SK-N-SH treated with all-trans-retinoic acid at 6 μM for 48 hours (cell line): ENCODE measurements at regions not wholly inside any gene's neighbourhood (a gene's known extent, or its start where the extent isn't known, plus 50 kb on each side); places are given as distances from the start of the nearest gene placed in this dataset.
A peak's percentile ranks its signal among the peaks of the same experiment; 100 is the strongest.

Experiments
- BACH2 ChIP-seq: fragments of 250-450 bp; sonication (Bioruptor Pico); IDR thresholded peaks from 2 replicates; pipeline ENCODE4 v1.9.0; 2021; ENCODE audit warnings: mild to moderate bottlenecking, borderline replicate concordance
- GLIS3 ChIP-seq: fragments of 250-450 bp; sonication (Bioruptor Pico); IDR thresholded peaks from 2 replicates; pipeline ENCODE4 v1.5.0; 2020; ENCODE audit warnings: mild to moderate bottlenecking, moderate library complexity
- ISL1 ChIP-seq: fragments of 250-450 bp; sonication (Bioruptor Pico); IDR thresholded peaks from 2 replicates; pipeline ENCODE4 v2.1.2; 2022; ENCODE audit warnings: mild to moderate bottlenecking, moderate library complexity
- RARB ChIP-seq: fragments of 250-450 bp; sonication (Bioruptor Pico); IDR thresholded peaks from 2 replicates; pipeline ENCODE4 v1.8.0; 2021; ENCODE audit warnings: mild to moderate bottlenecking, moderate library complexity
- TCF4 ChIP-seq: fragments of 250-450 bp; sonication (Bioruptor Pico); IDR thresholded peaks from 2 replicates; pipeline ENCODE4 v1.8.0; 2021; ENCODE audit warnings: mild to moderate bottlenecking, moderate library complexity, borderline replicate concordance
- TOX ChIP-seq: fragments of 250-450 bp; sonication (Bioruptor Pico); IDR thresholded peaks from 2 replicates; pipeline ENCODE4 v1.8.0; 2021; ENCODE audit warnings: mild to moderate bottlenecking, moderate library complexity, borderline replicate concordance
- TSHZ2 ChIP-seq: fragments of 250-450 bp; sonication (Bioruptor Pico); IDR thresholded peaks from 2 replicates; pipeline ENCODE4 v1.5.0; 2020; ENCODE audit warnings: mild to moderate bottlenecking, moderate library complexity
- ZC3H10 ChIP-seq: fragments of 250-450 bp; sonication (Bioruptor Pico); IDR thresholded peaks from 2 replicates; pipeline ENCODE4 v1.5.1; 2021; ENCODE audit warnings: mild to moderate bottlenecking, moderate library complexity
- ZFP3 ChIP-seq: fragments of 250-450 bp; sonication (Bioruptor Pico); IDR thresholded peaks from 2 replicates; pipeline ENCODE4 v1.5.0; 2020; ENCODE audit warnings: mild to moderate bottlenecking, moderate library complexity
- ZFP30 ChIP-seq: fragments of 450-650 bp; formaldehyde crosslinking; IDR thresholded peaks from 2 replicates; pipeline ENCODE4 v1.5.0; 2022; ENCODE audit warnings: mild to moderate bottlenecking, moderate library complexity
- ZNF70 ChIP-seq: fragments of 450-650 bp; formaldehyde crosslinking; IDR thresholded peaks from 2 replicates; pipeline ENCODE4 v1.5.0; 2020; ENCODE audit warnings: mild to moderate bottlenecking, moderate library complexity
- ZNF8 ChIP-seq: fragments of 450-650 bp; formaldehyde crosslinking; IDR thresholded peaks from 2 replicates; pipeline ENCODE4 v1.5.0; 2020; ENCODE audit warnings: mild to moderate bottlenecking, moderate library complexity

GRCh38 chr18:25827961-25828561 lies 262.4 kb downstream of the SS18 start:
- TF ChIP-seq ZFP3 (CRISPR knock-in tag): 0 out of 2 replicates have a peak, but pooled peaks have one; percentile 52
- TF ChIP-seq ISL1: no peak
- TF ChIP-seq GLIS3: no peak
- peak; percentile 39; the same call in 1 of the 2 replicates for TF ChIP-seq TCF4 (CRISPR knock-in tag)
- no peak for TF ChIP-seq BACH2 (CRISPR knock-in tag)
- TF ChIP-seq ZNF70: no peak
- no peak for TF ChIP-seq TOX
- TF ChIP-seq ZFP30 (CRISPR knock-in tag): no peak
- no peak for TF ChIP-seq RARB (CRISPR knock-in tag)
- TF ChIP-seq ZNF8 (CRISPR knock-in tag): no peak
- TF ChIP-seq ZC3H10 (CRISPR knock-in tag): no peak
- TF ChIP-seq TSHZ2: peak; percentile 50; the same call in 1 of the 2 replicates
